ENCODE measurements at regions not wholly inside any gene's neighbourhood (a gene's known extent, or its start where the extent isn't known, plus 50 kb on each side); places are given as distances from the start of the nearest gene placed in this dataset.
"Not testable (repeated sequence)": the region's sequence is repeated elsewhere in the genome, so short reads cannot be mapped to it uniquely, and the experiment has no call there.

DNA sequence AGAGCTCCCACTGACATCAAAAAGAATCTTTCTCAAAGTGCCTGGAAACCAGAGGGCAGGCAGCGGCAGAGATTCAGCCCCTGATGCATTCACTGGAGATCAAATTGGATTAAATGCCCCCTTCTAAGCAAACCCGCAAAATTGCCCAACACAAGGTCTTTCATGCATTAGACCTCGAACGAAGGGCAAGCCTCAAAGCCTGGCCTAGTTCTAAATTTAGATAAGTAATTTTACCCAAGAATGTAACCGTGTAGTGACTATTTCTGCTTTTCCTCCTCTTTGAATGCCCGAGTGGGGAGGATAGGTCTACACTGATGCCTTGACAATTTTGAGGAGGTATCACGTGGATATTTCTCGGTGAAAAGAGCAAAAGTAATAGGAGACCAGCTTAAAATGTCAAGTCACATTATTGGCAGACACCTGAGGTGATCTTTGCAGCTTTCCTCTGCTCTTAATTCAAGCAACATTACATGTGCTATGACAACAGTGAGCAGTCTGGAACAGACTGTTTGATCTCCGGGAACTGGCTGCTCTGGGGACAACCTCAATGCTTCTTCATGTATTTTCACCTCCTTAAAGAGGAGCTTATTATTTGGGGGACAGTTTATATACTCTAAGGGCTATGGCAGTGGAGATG, 1263.5 kb upstream of the AUTS2 start:
- no peak for DNase-seq

GRCh38 chr7:68336594-68336993, 1261.7 kb upstream of the AUTS2 start:
- no peak for DNase-seq

- DNase-seq, result no peak
These were observed 1249.9 kb upstream of the AUTS2 start for GRCh38 chr7:68348401-68348800.

GRCh38 chr7:68362745-68363518, 1235.3 kb upstream of the AUTS2 start:
- no peak for DNase-seq

DNA sequence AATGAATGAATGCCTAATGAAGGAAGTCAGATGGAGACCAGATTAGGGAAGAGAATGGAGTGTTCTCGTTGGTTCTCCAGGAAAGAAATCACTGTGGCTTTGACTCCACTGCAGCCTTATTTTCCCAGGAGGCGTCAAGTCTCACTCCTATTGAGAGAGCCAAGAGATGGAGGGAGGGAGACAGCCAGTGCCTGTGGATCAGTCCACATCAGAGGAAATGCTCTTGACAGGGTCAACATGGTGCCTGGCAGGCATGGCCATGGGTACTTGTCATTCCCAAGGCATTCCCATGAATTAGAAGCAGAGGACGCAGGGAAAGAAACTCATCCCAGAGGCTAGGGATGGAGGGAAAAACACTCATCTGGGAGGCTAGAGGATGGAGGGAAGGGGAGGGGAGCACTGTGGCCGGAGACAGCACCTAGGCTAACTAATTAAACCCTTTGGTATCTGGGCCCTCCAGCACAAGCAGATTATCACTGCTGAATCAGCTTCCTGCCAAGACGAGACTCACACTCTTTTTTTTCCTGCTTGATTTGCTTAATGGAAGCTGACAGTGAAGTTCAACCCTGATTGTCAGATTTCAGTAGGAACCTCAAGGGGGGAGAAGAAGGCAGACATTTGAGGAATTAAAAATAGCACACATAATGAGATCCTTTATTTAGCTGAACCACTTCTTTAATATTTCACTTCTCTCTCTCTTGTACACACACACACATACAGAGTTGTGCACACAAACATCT, 1233.2 kb upstream of the AUTS2 start:
- DNase-seq, result no peak

- no peak for DNase-seq
These were observed 1226.3 kb upstream of the AUTS2 start for GRCh38 chr7:68371985-68372384.

- no peak for DNase-seq
These were observed 1222.1 kb upstream of the AUTS2 start for GRCh38 chr7:68376131-68376661.

DNA sequence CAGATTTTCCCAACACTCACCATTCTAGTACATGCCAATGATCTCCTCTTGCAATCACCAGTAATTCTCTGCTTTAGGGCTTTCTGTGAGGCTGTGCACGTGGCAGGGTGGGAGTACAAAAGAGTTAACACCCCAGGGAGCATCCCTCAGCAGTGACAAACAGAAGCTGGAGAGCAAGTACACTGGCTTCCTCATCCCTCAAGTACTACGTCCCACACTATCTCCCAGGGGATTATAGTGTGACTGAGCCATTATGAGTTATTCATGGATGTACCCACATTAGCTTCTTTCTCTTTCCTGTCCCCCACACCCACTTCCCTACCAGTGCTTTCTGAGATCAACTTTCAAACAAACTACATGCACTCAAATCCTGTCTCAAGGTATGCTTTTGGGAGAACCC, 1216.5 kb upstream of the AUTS2 start:
- DNase-seq, result no peak

DNA sequence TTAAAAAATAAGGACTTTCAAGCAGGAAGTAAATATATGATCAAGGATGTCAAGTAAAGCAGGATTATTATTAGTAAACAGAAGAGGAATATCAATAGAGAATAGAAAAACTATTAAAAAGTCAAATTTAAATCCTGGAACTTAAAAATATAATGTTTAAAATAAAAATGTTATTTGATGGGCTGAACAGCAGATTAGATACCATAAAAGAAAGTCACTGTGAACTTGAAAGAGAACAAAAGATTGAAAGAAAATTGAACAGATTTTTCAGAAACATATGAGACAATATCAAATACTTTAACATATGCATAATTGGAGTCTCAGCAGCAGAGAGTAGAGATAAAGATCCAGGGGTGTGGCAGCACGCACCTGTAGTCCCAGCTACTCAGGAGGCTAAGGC, 1213.7 kb upstream of the AUTS2 start:
- DNase-seq, result no peak

DNA sequence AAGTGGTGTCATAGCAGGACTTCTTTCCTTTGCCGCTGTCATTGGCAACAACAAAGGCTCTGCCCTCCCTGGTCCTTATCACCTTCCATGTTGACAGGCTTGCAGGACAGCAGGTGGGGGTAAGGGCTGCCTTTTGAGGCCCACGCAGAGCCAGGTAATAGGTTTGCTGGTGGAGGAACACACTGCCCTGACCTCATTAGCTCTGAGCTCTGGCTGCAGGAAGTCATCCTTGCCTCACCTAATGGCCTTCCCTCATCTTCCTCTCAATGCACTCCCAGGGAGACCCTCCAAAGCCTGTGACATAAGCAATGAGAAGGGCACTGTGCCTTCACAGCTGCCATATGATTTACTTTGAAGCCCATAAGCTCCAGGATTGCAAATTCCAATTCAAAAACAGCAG, 1205.2 kb upstream of the AUTS2 start:
- DNase-seq, result peak; percentile 94

DNA sequence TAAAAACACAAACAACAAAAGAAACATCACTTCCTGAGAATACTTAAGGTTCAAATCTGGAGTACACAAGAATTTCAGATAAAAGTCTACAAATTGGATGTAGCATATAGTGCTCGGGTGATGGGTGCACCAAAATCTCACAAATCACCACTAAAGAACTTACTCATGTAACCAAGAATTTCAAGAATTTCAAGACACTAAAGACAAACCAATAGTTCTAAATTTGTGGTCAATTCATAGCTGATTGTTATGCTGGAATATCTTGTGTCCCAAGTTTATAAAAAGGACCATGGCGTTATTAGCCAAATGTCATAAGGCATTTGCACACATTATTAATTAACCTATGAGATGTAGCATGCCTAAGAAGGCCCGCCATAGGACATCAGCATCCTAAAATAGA, 1204.1 kb upstream of the AUTS2 start:
- DNase-seq, result no peak

- DNase-seq, result no peak
These were observed 1198.2 kb upstream of the AUTS2 start for GRCh38 chr7:68399991-68400590.

DNA sequence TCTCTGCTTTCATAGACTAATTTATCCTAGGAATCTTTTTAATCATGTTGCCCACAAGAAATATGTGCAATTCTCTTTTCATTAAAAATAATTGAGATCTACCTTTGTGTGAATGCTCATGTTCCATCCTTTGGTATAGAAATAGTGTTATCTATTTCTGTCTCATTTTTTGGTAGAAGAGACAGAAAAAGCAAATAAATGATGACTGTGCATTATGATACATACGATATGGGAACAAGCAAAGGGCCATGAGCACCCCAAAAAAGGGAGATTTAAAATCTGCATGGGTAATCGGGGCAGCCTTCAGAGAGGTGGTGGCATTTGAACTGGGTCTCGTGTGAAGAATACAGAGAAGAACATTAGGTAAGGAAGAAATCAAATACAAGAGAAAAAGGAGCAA, 1197.5 kb upstream of the AUTS2 start:
- no peak for DNase-seq

GRCh38 chr7:68401313-68401712, 1197.0 kb upstream of the AUTS2 start:
- DNase-seq, result no peak

DNA sequence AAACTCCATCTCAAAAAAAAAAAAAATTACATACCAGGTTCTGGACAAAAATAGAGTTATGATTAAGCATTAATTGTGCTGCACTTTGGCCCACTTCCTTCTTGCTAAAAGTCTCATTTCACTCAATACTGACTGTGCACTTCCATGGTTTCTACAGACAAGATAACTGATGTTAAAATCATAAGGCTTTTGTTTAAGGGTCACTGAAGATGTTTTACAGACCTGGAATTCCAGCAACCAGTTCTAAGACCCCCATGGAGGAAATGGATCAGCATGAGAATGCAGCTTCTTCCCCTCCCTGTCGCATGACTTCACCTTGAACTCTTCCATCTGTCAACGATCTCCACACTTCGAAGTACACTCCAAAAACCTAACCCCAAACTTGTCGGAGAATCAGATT, 1191.8 kb upstream of the AUTS2 start:
- DNase-seq, result no peak

DNA sequence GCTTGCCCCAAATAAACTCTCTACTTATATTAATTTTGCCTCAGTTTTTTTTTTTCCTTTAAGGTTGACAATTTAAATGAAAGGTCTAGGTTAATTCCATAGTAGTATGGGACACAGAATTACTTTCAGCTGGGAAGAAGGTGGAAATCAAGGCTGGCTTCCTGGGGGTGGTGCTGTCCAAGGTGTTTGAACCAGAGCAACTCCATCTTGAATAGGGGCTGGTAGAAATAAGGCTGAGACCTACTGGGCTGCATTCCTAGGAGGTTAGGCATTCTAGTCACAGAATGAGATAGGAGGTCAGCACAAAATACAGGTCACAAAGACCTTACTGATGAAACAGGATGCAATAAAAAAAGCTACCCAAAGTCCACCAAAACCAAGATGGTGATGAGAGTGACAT, 1190.8 kb upstream of the AUTS2 start:
- no peak for DNase-seq

- no peak for DNase-seq
These were observed 1189.4 kb upstream of the AUTS2 start for GRCh38 chr7:68408873-68409272.

- DNase-seq, result no peak
These were observed 1188.4 kb upstream of the AUTS2 start for GRCh38 chr7:68409851-68410250.

GRCh38 chr7:68410693-68411092, 1187.6 kb upstream of the AUTS2 start:
- not testable (repeated sequence) for DNase-seq

- peak; percentile 97 for DNase-seq
These were observed 1186.5 kb upstream of the AUTS2 start for GRCh38 chr7:68411742-68412141.

DNA sequence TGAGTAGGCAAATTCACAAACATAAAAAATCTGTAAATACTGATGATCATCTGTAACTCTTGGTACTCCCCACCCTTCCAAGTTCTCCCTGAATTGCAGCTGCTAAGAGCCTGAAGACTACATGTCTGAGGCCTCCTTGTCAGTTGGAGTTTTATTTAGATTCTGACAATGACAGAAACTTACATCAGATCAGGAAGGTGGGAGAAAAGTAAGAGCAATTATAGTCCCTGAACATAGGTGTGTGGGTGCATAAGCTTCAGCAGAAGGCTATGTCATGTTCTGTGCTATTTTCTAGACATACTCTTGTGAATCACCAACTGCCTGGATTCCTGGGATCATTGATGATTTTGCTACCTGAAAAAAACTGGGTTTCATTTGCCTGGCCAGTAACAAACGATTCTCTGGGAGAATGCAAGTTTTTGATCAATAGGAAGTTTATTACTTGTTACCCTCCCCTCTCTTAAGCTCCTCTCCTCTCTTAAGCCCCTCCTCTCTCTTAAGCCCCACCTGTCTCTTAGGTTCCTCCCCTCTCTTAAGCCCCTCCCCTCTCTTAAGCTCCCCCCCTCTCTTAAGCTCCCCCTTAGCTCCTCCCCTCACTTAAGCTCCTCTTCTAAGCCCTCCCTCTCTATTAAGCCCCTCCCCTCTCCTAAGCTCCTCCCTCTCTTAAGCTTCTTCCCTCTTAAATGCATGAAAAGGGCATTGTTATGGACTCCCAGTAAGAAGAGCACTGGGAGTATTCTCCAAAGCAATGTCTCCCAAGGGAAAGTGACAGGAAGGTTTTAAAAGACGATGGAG, 1183.4 kb upstream of the AUTS2 start:
- DNase-seq, result no peak

GRCh38 chr7:68417002-68417401, 1181.3 kb upstream of the AUTS2 start:
- DNase-seq, result no peak

DNA sequence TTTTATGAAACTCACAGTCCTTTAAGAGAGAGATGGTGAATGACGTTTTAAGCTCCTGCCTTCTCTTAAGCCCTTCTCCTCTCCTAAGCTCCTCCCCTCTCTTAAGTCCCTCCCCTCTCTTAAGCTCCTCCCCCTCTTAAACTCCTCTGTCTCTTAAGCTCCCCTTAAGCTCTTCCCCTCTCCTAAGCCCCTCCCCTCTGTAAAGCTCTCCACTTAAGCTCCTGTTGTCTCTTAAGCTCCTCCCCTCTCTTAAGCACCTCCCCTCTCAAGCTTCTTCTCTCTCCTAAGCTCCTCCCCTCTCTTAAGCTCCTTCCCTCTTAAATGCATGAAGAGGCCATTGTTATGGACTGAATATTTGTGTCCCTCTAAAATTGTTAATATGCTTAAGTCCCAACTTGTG, 1180.6 kb upstream of the AUTS2 start:
- no peak for DNase-seq

Measured in NCI-H146 (cell line).